ENCODE measurements at regions not wholly inside any gene's neighbourhood (a gene's known extent, or its start where the extent isn't known, plus 50 kb on each side); places are given as distances from the start of the nearest gene placed in this dataset.
A peak's percentile ranks its signal among the peaks of the same experiment; 100 is the strongest.

- CTCF ChIA-PET (ENCODE audit: unreplicated experiment), result no interaction called here
- TF ChIP-seq CTCF (conservative IDR thresholded peaks at IDR 0.05; ENCODE audit: low read length) (no peak), EZH2phosphoT487 (IDR thresholded peaks at IDR 0.05; ENCODE audit: borderline replicate concordance, low read depth, low read length) (no peak)
- no TSS peak for BruUV-seq (replicated peaks)
- Histone ChIP-seq H3K36me3 (ENCODE audit: insufficient read depth, low read length) (no peaks in the 10 kb centered on the region), H3K27ac (ENCODE audit: low read depth, low read length, poor library complexity, severe bottlenecking) (no peak overlapping the region), H3K79me2 (ENCODE audit: insufficient read depth, low read depth, low read length) (no peaks in the 10 kb centered on the region), H3K9me3 (ENCODE audit: low read length) (no peaks in the 10 kb centered on the region), H3K4me1 (ENCODE audit: insufficient read depth, low read length, poor library complexity, severe bottlenecking) (no peaks in the 10 kb centered on the region), H3K4me2 (ENCODE audit: low read length) (no peak overlapping the region), H3K4me3 (ENCODE audit: low read depth, low read length, poor library complexity, severe bottlenecking) (no peak overlapping the region), H2AFZ (ENCODE audit: low read length) (no peak overlapping the region), H3K9me2 (ENCODE audit: insufficient read depth, low read length) (no peaks in the 10 kb centered on the region), H4K20me1 (ENCODE audit: insufficient read depth, low read length) (no peaks in the 10 kb centered on the region)
- DNase-seq (ENCODE audit: low spot score), result no peak
- POLR2A ChIA-PET, result interaction anchor here (1.2 kb wide), 1 partner anchor 9 kb away, joined by 4 read pairs; no protein-coding TSS in a partner anchor
- intact Hi-C loops (cut with micrococcal nuclease; ENCODE audit: unreplicated experiment), result no loop called here
These were observed 76.9 kb upstream of the CCN2 start for GRCh38 chr6:132028029-132028428.

- no peaks in the 10 kb centered on the region for H3K9me3 ChIP-seq (ENCODE audit: low read length)
- ChIA-PET CTCF (ENCODE audit: unreplicated experiment) (interaction anchor here (0.6 kb wide), 1 partner anchor 72 kb away, joined by 3 read pairs; no protein-coding TSS in a partner anchor), POLR2A (interaction anchor here (0.6 kb wide), 1 partner anchor 165 kb away, joined by 3 read pairs; no protein-coding TSS in a partner anchor)
- H3K4me3 ChIP-seq (ENCODE audit: low read depth, low read length, poor library complexity, severe bottlenecking), result no peak overlapping the region
- DNase-seq (ENCODE audit: low spot score), result no peak
- no peaks in the 10 kb centered on the region for H3K4me1 ChIP-seq (ENCODE audit: insufficient read depth, low read length, poor library complexity, severe bottlenecking)
- no peak overlapping the region for H3K4me2 ChIP-seq (ENCODE audit: low read length)
- no peak for TF ChIP-seq EZH2phosphoT487 (IDR thresholded peaks at IDR 0.05; ENCODE audit: borderline replicate concordance, low read depth, low read length)
- TF ChIP-seq CTCF (conservative IDR thresholded peaks at IDR 0.05; ENCODE audit: low read length), result no peak
- no peaks in the 10 kb centered on the region for H3K36me3 ChIP-seq (ENCODE audit: insufficient read depth, low read length)
- no peaks in the 10 kb centered on the region for H3K79me2 ChIP-seq (ENCODE audit: insufficient read depth, low read depth, low read length)
- intact Hi-C loops (cut with micrococcal nuclease; ENCODE audit: unreplicated experiment), result no loop called here
- H4K20me1 ChIP-seq (ENCODE audit: insufficient read depth, low read length), result no peaks in the 10 kb centered on the region
- BruUV-seq (replicated peaks), result no TSS peak
- H3K27ac ChIP-seq (ENCODE audit: low read depth, low read length, poor library complexity, severe bottlenecking), result no peak overlapping the region
- H3K9me2 ChIP-seq (ENCODE audit: insufficient read depth, low read length), result no peaks in the 10 kb centered on the region
- H2AFZ ChIP-seq (ENCODE audit: low read length), result no peak overlapping the region
These were observed 74.3 kb upstream of the CCN2 start for GRCh38 chr6:132025468-132025867.

GRCh38 chr6:132023490-132023889 is 72.3 kb upstream of the CCN2 start:
- POLR2A ChIA-PET, result interaction anchor here (0.7 kb wide), 1 partner anchor 11 kb away, joined by 3 read pairs; no protein-coding TSS in a partner anchor
- Histone ChIP-seq H2AFZ (ENCODE audit: low read length) (no peak overlapping the region), H3K36me3 (ENCODE audit: insufficient read depth, low read length) (no peaks in the 10 kb centered on the region), H3K4me2 (ENCODE audit: low read length) (no peak overlapping the region), H3K4me1 (ENCODE audit: insufficient read depth, low read length, poor library complexity, severe bottlenecking) (no peaks in the 10 kb centered on the region), H3K9me2 (ENCODE audit: insufficient read depth, low read length) (no peaks in the 10 kb centered on the region), H3K4me3 (ENCODE audit: low read depth, low read length, poor library complexity, severe bottlenecking) (no peak overlapping the region), H4K20me1 (ENCODE audit: insufficient read depth, low read length) (no peaks in the 10 kb centered on the region), H3K9me3 (ENCODE audit: low read length) (no peaks in the 10 kb centered on the region), H3K79me2 (ENCODE audit: insufficient read depth, low read depth, low read length) (no peaks in the 10 kb centered on the region), H3K27ac (ENCODE audit: low read depth, low read length, poor library complexity, severe bottlenecking) (no peak overlapping the region)
- no peak for DNase-seq (ENCODE audit: low spot score)
- CTCF ChIA-PET (ENCODE audit: unreplicated experiment), result no interaction called here
- TF ChIP-seq CTCF (conservative IDR thresholded peaks at IDR 0.05; ENCODE audit: low read length) (peak; percentile 53), EZH2phosphoT487 (IDR thresholded peaks at IDR 0.05; ENCODE audit: borderline replicate concordance, low read depth, low read length) (no peak)
- no TSS peak for BruUV-seq (replicated peaks)
- intact Hi-C loops (cut with micrococcal nuclease; ENCODE audit: unreplicated experiment), result no loop called here
